IPS-NIHi7 (cell line): ENCODE measurements at regions not wholly inside any gene's neighbourhood (a gene's known extent, or its start where the extent isn't known, plus 50 kb on each side); places are given as distances from the start of the nearest gene placed in this dataset.
A peak's percentile ranks its signal among the peaks of the same experiment; 100 is the strongest.
"Not testable (repeated sequence)": the region's sequence is repeated elsewhere in the genome, so short reads cannot be mapped to it uniquely, and the experiment has no call there.

ENCODE experiments used
- DNase-seq: peaks from one replicate; pipeline ENCODE4 v3.0.0; 2012; ENCODE audit warnings: mixed read lengths; ENCODE audit errors: extremely low spot score

DNA sequence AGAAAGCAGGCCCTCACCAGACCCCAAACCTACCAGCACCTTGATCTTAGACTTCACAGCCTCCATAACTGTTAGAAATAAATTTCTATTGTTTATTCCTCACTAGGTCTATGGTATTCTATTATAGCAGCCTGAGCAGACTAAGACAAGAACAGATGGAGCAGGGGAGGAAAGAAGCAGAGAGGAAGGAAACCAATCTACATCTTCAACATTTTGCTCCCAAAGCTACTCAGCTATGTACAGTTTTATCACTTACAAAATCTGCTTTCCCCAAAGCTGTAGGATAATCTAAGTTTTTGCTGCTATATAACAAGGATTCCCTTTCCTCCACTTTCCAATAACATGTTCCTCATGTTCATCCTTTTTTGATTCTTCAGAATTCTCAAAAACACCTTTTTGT is 274.4 kb upstream of the CHAC2 start:
- no peak for DNase-seq

DNA sequence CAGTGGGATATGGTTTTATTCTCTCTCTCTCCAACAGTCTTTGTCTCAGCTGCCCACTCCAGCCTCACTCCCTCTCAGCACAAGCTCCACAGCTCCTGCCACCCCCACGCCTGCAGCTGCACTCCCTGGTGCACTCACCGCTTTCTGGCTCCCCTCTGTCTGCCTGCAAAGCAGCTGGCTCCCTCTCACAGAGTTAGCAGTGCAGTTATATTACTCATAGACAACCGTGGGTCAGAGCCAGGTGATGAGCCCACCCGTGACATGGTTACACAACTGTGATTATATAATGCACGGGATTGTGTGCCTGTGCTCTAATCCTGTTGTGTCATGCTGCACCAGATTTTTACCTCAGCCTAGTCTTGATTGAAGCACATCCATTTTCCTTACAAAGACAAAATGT is 276.9 kb upstream of the CHAC2 start:
- DNase-seq, result no peak

DNA sequence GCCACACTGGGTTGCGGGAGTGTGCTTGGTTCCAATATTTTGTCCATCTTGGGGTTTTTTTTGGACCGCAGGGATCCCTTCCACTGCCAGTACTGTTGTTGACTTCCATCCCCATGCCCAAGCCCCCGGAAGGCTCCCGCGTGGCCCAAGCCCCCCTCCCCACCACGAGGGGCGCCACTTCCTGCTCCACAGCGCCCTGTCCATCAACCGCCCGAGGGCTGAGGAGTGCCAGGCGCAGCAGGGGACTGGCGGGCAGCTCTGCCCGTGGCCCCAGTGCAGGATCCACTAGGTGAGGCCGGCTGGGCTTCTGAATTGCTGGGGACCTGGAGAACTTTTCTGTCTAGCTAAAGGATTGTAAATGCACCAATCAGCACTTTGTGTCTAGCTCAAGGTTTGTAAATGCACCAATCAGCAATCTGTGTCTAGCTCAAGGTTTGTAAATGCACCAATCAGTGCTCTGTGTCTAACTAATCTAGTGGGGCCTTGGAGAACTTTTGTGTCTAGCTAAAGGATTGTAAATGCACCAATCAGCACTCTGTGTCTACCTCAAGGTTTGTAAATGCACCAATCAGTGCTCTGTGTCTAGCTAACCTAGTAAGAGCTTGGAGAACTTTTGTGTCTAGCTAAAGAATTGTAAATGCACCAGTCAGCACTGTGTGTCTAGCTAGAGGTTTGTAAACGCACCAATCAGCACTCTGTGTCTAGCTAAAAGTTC is 281.3 kb upstream of the CHAC2 start:
- not testable (repeated sequence) for DNase-seq

DNA sequence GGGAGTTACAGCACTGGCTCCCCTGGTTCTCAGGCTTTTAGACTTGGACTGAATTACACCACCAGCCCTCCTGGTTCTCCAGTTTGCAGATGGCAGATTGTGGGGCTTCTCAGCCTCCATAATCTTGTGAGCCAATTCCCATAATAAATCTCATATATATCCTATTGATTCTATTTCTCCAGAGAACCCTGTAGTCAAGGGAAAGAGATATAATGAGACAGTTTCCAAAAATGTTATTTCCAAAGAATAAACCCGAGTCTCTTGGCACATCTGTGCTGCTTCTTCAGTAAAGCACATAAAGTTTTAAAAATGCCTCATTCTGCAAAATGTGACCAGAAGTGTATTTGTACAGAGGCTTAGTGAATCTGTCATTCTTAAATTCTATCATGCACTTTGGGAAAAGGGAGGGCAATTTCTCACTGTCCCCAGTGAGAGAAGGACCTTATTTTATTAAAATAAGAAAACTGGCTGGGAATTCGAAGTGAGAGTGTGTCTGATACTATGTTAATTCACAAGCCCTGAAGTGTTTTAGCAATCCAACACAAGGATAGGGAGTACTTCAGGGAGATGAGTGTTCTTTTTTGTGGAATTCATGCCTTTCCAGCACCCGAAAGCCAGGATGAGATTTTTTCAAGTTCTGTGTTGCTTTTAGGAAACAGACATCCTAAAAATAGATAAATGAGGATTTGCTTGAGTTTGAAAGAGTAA is 282.4 kb upstream of the CHAC2 start:
- no peak for DNase-seq

DNA sequence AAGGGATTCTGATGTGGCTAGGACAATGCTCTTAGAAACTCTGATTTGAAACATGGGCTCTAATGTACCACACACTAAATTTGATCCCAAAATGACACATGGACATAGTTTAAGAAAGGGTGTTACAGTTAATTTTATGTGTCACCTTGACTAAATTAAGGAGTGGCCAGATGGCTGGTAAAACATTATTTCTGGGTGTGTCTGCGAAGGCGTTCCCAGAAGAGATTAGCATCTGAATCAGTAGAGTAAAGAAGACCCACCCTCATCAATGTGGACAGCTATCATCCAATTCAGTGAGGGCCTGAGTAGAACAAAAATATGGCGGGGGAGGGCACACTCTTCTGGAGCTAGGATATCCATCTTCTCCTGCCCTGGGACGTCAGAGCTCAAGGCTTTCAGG is 283.1 kb upstream of the CHAC2 start:
- DNase-seq, result no peak

DNA sequence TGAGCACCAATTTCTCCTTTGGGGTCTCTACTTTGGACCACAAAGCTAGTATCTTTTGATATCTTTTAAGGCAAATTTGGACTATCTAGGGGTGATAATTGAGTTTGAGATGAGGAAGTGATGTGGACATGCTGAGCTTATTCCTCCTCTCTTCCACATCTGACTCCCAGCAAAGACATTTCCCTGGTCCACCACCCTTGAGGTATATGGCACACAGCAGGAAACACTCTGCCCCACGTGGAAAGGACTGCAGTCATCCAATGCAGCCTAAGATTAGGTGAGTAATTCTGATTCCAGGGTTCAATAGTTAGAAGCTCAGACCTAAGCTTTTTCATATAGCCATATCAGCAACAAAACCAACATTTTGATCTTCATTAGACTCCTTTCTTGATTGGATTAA is 290.1 kb upstream of the CHAC2 start:
- DNase-seq, result no peak

DNA sequence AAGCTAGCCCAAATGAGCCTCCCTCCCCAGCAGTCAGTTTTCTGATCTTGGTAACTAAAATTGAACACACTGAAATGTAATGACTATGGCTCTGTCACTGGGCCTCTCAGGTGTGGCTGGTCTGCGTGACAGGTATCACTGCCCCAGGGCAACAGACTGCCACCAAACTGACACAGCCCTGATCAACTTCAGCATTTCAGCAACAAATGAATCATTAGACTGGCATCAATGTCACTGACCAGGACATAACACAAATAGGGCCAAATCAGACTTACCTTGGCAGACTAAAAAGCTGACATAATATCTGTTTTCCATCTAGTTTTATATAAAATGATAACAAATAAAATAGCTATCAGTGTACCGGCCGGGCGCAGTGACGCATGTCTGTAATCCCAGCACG is 290.8 kb upstream of the CHAC2 start:
- no peak for DNase-seq

DNA sequence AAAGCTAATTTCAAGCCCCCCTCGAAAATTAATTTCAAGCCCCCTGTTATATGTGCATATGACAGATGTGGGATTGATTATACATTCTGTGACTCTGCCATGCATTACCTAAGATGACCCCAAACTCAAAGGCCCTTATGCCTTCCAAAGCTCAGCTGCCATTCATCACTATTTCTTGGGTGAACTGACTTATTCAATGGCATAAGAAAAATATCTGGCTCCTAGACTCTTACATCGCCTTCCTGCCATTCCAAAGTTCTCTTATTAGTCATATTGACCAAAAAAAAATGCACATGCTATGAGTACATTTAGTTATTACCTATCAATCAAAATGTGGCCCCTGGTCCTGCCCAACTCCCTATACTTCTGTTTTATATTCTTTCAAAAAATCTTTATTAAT is 291.8 kb upstream of the CHAC2 start:
- DNase-seq, result no peak

DNA sequence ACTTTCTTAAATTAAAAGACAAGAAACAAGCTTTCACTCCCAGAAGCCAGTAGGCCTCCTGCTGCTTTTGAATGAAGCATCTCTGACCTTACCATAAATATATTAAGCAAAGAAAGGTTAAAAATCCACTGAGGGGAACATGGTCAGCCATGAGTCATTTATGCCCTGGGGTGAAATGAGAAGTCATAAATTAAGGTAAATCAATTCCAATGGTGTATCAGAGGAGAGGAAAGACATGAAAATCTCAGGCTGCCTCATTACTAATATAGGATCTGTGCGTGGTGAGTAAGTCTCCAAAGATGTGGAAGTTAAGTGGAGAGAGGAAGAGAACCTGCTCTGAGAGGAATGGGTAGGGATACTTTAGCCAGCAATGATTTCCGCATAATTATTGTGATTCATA is 292.3 kb upstream of the CHAC2 start:
- no peak for DNase-seq

DNA sequence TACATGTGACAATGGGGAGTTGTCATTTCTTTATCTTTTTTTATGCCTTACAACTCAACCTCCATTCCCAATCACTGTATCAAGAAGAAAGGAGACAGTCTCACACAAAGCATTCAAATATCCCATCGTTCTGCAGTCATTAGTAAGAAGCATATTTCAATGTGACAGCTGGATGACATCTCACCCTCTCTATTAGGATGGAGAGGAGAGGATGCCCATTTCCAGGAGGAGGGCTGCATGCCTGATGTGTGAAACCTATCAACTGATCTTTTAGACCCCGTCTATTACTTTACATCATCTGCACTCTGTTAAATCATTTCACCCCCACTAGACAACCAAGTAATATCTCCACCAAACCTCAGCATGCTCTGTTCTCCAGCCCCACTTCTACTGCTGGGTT is 292.7 kb upstream of the CHAC2 start:
- no peak for DNase-seq

DNA sequence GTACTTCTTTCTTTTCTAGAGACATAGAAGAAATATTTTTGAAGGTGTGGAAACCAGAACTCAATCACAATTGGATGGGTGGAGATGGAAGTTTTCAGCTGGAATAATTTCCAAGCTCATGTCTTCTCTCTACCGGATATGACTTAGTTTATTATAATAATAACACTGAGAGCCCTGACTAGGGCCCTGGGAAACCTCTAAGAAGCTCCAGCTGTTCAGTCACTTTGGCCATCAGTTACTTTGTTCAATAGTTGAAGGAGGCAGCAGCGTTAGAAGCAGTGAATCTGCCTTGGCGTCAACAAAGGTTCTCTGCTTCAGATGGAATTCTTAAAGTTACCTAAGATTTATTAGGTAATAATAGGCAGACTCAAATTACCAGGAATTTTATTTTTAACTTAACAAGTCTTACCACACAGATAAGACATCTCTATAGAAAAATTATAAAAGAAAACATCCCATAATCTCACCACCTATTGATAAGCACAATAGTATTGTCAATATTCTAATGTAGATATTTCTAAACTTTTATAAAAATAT is 293.8 kb upstream of the CHAC2 start:
- DNase-seq, result no peak

DNA sequence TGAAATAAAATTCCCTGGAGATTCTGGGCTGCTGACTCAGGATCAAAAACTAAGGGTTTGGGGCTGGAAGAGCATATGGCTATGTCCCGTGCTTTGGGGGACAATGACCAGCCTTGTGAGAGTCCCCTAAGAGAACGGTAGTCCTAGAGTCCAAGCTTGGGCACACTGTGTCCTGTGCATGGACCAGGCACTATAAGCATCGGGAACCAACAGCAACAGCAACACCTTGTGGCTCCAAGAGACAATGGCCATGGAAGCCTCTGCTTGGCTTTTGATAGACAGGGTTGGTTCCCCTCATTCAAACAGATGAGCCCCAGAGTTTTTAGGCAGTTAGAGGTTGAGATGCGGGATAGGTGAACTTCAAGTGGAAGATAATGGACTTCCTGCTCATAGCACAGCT is 294.4 kb upstream of the CHAC2 start:
- DNase-seq, result peak; percentile 51

DNA sequence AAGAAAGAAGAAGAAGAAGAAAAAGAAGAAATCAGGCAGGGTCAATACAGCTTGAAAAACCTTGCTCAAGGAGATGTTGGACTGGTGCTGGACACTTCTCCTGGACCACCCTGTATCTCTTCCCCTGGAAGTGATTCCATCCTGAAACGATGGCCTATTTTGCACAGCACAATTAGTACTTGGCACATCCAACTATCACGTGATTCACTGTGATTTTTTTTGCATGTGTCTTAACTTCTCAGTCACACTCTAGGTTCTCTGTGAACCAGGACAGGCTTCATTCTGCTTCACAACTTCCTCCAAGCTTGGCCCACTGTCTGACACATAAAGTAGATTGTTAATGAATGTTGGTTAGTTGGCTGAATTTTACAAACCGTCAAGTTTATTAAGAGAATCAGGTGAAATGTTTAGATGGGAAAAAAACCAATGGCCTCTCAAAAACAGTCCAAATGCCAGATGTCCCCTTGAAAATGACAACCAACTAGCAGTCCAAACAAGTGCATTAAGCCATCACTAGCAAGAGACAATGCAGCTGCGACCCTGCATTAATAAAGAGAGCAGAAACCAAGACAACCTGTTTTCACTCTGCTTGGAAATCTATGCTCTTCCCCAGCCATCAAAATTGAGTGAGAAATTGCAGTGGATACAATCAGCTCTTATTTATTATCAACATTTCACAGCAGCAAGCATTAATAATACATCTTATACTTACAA is 300.0 kb upstream of the CHAC2 start:
- DNase-seq, result no peak

DNA sequence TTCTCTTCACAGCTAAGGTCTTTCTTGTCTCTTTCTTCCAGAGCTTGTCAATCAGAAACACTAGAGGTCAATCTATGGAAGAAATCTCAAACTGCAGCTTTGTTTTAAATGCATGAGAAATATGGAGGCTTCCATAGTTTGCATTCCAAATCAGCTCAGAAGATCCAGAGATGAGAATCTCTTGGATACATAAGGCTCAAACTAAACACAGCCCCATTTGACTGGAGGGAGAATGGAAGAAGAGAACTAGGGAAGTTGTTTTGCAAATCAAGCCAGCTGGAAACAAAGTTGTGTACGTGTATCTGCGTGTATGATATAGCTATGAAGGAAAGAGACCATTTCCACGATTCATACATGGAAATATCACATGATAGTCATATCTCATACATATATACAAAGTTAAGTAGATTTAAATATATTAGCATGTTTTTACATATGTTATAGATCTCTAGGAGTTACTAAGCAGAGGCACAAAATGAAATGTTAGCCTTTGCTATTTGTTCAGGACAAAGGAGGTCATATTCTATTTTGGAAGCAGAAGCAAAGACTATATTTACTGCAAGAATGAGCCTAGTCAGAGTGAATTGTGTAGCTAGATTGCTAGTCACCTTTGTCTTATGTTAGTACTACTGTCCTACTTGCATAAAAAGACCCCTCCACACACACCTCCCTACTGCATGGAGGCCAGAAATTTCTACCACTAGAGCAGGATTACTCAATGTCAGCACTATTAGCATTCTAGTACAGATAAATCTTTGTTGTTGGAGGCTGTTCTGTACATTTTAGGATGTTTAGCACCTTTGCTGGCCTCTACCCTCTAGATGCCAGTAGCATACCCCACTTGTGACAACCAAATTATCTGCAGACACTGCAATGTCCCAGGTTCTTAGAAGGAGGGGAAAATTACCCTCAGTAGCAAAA is 303.5 kb upstream of the CHAC2 start:
- no peak for DNase-seq

DNA sequence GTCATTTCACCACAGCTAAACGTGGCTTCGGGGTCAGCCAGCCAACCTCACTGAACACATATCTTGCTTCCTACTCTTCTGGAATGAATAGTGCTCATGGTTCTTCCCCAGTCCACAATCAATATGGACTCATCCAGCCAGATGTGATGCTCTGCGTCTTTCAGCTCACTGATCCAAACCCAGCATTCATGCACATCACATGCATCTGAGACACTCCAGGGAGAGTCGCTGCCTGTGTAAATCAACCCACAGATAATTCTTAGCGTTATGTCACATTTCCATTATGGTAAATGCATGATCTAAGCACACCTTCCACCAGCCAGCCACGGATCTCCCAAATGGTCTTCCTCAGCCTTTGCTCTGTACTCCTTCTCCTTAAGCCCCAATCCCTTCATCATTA is 306.7 kb upstream of the CHAC2 start:
- DNase-seq, result no peak

DNA sequence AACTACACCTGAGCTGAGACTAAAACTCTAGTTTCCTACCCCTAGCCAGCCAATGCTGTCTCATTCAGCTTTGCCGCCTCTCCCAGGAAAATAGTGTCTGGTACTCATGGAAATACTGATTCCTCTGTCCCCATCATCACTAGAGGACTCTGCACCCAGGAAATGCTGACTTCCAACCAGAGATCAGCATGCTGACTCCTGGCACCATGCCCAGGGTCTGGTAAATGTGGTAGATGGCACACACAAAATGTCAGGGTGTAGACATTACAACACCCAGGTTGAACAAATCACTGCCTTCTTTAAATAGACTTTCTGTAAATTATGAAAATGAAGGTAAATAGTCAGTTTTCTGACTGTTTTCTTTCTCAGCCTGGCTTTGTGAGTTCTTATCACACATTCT is 307.3 kb upstream of the CHAC2 start:
- no peak for DNase-seq

DNA sequence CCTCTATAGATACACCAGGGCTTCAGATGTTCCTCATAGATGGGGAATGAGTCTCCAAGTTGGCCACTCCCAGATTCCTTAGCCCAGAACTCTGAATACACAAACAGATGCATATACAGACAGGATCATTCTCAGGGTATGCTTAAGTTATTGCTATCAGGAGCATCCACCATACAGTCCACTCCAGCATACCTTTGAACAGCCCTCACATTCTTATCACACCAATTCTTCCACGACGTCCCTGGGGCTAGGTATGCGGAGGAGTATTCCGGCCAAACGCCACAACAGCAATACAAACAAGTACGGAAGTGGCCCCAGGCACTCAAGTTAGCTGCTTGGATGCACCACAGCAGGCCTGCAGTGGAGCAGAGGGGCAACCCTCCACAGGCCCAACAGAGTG is 312.5 kb upstream of the CHAC2 start:
- DNase-seq, result no peak

DNA sequence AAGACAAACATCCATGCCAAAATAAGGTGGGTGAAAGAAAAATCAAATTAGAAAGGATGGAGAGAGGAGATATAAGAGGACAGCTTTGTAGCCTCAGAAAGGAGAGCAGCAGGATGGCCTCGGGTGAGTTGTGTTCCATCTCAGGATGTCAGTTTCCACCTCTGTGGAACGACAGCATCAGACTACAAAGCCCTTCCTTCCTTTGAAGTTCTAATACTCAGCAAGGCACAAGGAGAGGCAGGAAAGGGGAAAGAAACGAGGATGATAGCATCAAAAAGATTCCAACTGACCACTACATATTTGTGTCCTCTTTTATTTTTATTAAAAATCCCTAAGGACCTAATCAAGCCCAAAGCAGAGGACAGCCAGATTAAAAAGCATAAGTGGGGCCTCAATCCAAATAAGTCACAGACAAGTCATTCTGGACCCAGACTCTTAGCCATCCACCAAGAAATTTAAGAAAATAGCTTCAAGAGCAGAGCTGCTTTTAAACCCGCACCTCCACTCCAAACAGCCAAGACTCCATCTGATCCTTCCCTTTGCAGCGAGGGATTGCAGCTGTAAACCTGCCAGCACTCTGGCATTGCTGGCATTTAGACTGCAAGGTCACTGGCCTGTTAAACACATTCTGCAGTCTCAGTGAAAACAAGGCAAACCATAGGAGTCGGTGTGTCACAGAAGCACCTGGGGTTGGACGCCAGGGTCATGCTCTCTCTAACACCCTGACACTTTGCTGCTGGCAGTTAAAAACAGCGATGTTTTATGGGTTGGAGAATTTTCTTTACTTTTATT is 314.5 kb upstream of the CHAC2 start:
- no peak for DNase-seq

DNA sequence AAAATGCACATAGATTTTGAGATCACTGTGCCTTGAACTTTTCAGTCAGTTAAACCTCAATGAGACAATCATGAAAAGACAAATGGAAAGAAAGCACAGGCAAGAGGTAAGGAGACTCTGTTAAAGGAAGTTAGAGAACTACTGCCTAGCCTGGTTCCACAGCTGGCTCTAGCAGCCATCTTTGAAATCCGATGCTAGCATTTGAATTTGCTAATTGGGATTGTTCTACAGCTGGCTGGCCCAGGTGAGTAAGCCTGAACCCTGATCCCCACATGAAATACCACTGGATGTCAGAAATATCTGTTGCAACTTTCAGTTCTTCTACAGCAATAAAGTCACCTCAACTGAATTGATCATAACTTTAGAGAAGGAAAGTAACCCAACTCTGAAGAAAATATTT is 315.2 kb upstream of the CHAC2 start:
- DNase-seq, result no peak

DNA sequence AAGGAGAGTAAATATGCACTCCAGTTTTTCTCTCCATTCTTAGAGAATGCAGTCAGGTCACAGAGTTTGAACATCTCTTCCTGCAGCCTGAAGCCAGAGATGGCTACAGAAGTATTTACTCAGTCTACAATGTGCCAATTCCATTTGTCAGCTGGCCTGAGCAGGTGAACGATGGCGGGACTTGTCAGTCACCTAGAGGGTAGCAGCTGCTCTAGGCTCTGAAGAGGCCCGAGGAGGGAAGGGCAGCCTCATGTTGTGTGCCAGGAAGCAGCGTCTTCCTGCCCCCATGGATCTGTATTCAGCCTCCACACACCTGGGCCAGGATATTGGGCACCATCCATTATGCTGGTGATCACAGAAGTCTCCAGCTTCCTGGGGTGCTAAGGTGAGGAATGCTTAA is 316.7 kb upstream of the CHAC2 start:
- DNase-seq, result no peak

DNA sequence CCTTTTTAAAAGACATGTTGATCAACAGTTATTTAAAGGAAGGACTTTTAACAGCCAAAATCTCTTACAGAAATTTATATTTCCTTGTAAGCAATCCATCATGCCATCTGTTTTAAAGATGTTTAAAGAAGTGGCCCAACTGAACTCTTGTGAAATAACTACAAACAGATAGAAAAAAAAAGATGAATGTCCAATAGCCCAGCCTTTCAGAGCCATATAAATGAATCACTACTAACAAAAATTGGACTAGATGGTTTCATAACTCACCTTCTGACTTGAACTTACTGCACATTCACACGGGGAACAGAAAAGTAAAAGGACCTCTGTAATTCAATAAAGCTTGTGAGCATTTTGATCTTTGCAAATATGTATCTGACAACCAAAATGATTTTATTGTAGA is 319.0 kb upstream of the CHAC2 start:
- no peak for DNase-seq
